ENCODE measurements at regions not wholly inside any gene's neighbourhood (a gene's known extent, or its start where the extent isn't known, plus 50 kb on each side); places are given as distances from the start of the nearest gene placed in this dataset.

GRCh38 chr7:9091282-9091681 is 657.9 kb downstream of the NXPH1 start:
- intact Hi-C loops (cut with micrococcal nuclease; ENCODE audit: unreplicated experiment), result loop anchor here (5.0 kb wide), 1 partner anchor 654 kb away; no protein-coding TSS in a partner anchor
- TF ChIP-seq CTCF (conservative IDR thresholded peaks at IDR 0.05; ENCODE audit: low read depth, low read length) (0 out of 2 replicates have a peak, but pooled peaks have one; percentile 9), EZH2 (IDR thresholded peaks at IDR 0.05; ENCODE audit: borderline replicate concordance, low read depth, low read length, poor library complexity, severe bottlenecking) (no peak)
- no peaks in the 10 kb centered on the region for H3K4me1 ChIP-seq (ENCODE audit: insufficient read depth, low read length, poor library complexity, severe bottlenecking)
- no peaks in the 10 kb centered on the region for H3K27me3 ChIP-seq (replicated peaks; ENCODE audit: insufficient read depth, low read depth, low read length, poor library complexity)
- no TSS peak for BruUV-seq (replicated peaks)
- DNase-seq (ENCODE audit: low spot score), result no peak
- no peak overlapping the region for H3K4me3 ChIP-seq (ENCODE audit: low read depth, low read length, poor library complexity, severe bottlenecking)
- no peak overlapping the region for H3K27ac ChIP-seq (ENCODE audit: low read depth, low read length, poor library complexity, severe bottlenecking)
- no peaks in the 10 kb centered on the region for H3K36me3 ChIP-seq (ENCODE audit: insufficient read depth, low read length, poor library complexity, severe bottlenecking)
- CTCF ChIA-PET, result no interaction called here
- POLR2A ChIA-PET (ENCODE audit: low non-redundant PET), result no interaction called here
- H3K9me3 ChIP-seq (ENCODE audit: low read depth, low read length, poor library complexity, severe bottlenecking), result peaks cover 4% of the 10 kb centered on the region

GRCh38 chr7:9097565-9098060 is 664.2 kb downstream of the NXPH1 start:
- H3K4me1 ChIP-seq (ENCODE audit: insufficient read depth, low read length, poor library complexity, severe bottlenecking), result no peaks in the 10 kb centered on the region
- no peaks in the 10 kb centered on the region for H3K27me3 ChIP-seq (replicated peaks; ENCODE audit: insufficient read depth, low read depth, low read length, poor library complexity)
- no peaks in the 10 kb centered on the region for H3K9me3 ChIP-seq (ENCODE audit: low read depth, low read length, poor library complexity, severe bottlenecking)
- POLR2A ChIA-PET (ENCODE audit: low non-redundant PET), result interaction anchor here (0.6 kb wide), 1 partner anchor 377 kb away, joined by 3 read pairs; no protein-coding TSS in a partner anchor
- CTCF ChIA-PET, result no interaction called here
- H3K27ac ChIP-seq (ENCODE audit: low read depth, low read length, poor library complexity, severe bottlenecking), result no peak overlapping the region
- no peak for DNase-seq (ENCODE audit: low spot score)
- TF ChIP-seq CTCF (conservative IDR thresholded peaks at IDR 0.05; ENCODE audit: low read depth, low read length) (no peak), EZH2 (IDR thresholded peaks at IDR 0.05; ENCODE audit: borderline replicate concordance, low read depth, low read length, poor library complexity, severe bottlenecking) (no peak)
- intact Hi-C loops (cut with micrococcal nuclease; ENCODE audit: unreplicated experiment), result no loop called here
- H3K4me3 ChIP-seq (ENCODE audit: low read depth, low read length, poor library complexity, severe bottlenecking), result no peak overlapping the region
- no TSS peak for BruUV-seq (replicated peaks)
- H3K36me3 ChIP-seq (ENCODE audit: insufficient read depth, low read length, poor library complexity, severe bottlenecking), result no peaks in the 10 kb centered on the region

- H3K4me1 ChIP-seq (ENCODE audit: insufficient read depth, low read length, poor library complexity, severe bottlenecking), result no peaks in the 10 kb centered on the region
These were observed 666.9 kb downstream of the NXPH1 start for GRCh38 chr7:9100289-9100688.

More at GRCh38 chr7:9100289-9100688, 666.9 kb downstream of the NXPH1 start:
- no peaks in the 10 kb centered on the region for H3K9me3 ChIP-seq (ENCODE audit: low read depth, low read length, poor library complexity, severe bottlenecking)
- TF ChIP-seq EZH2 (IDR thresholded peaks at IDR 0.05; ENCODE audit: borderline replicate concordance, low read depth, low read length, poor library complexity, severe bottlenecking), result no peak
- no peak for TF ChIP-seq CTCF (conservative IDR thresholded peaks at IDR 0.05; ENCODE audit: low read depth, low read length)
- no peaks in the 10 kb centered on the region for H3K36me3 ChIP-seq (ENCODE audit: insufficient read depth, low read length, poor library complexity, severe bottlenecking)
- POLR2A ChIA-PET (ENCODE audit: low non-redundant PET), result no interaction called here
- no peak overlapping the region for H3K4me3 ChIP-seq (ENCODE audit: low read depth, low read length, poor library complexity, severe bottlenecking)
- intact Hi-C loops (cut with micrococcal nuclease; ENCODE audit: unreplicated experiment), result no loop called here
- CTCF ChIA-PET, result no interaction called here
- no peaks in the 10 kb centered on the region for H3K27me3 ChIP-seq (replicated peaks; ENCODE audit: insufficient read depth, low read depth, low read length, poor library complexity)
- no TSS peak for BruUV-seq (replicated peaks)
- no peak overlapping the region for H3K27ac ChIP-seq (ENCODE audit: low read depth, low read length, poor library complexity, severe bottlenecking)
- no peak for DNase-seq (ENCODE audit: low spot score)
